ENCODE measurements at regions not wholly inside any gene's neighbourhood (a gene's known extent, or its start where the extent isn't known, plus 50 kb on each side); places are given as distances from the start of the nearest gene placed in this dataset.
"Not testable (repeated sequence)": the region's sequence is repeated elsewhere in the genome, so short reads cannot be mapped to it uniquely, and the experiment has no call there.

GRCh38 chr4:186999686-187000085 is 276.0 kb upstream of the FAT1 start:
- FAIRE-seq: no peak

DNA sequence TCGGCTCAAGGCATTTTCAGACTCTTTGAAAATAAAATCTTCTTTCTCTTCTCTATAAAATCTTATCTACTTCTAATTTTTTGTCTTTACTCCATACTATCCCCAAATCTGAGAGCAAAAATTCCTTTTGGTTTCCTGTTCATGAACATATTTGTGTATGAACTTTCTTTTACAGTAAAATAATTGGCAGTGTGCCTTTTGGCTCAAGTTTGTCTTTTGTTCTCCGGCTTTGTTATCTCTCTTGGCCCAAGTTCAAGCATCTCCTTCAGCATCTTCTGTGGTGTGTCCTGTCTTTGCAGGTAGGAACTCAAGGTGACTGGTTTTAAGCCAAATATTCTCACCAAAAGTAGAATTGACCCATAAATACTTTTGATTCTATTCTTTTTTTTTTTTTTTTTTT is 276.6 kb upstream of the FAT1 start:
- FAIRE-seq: no peak

DNA sequence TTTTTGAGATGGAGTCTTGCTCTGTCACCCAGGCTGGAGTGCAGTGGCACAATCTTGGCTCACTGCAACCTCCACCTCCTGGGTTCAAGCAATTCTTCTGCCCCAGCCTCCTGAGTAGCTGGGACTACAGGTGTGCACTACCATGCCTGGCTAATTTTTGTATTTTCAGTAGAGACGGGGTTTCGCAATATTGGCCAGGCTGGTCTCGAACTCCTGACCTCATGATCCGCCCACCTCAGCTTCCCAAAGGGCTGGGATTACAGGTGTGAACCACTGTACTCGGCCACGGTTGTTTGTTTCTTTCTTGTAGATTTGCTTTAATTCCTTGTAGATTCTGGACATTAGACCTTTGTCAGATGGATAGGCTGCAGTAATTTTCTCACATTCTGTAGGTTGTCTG is 278.5 kb upstream of the FAT1 start:
- FAIRE-seq: not testable (repeated sequence)

DNA sequence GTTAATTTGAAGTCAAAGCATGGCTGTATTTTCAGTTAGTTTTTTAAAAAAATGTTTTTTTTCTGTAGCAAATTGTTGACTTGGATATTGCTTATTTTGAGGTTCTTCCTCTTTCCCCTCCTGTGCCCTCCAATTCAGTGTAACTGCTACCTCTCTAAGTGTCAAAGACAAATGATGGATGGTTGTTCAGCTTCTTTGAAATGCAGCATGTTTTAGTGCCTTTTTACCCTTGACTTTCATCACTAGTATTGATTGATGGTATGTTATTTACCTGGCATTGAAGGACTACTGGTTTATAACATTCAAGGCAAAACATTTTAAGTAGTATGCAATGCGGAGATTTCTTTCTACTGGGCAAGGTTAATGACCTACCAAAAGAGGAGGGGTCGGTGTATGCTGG is 281.0 kb upstream of the FAT1 start:
- no peak for FAIRE-seq

GRCh38 chr4:187006189-187006618 is 282.5 kb upstream of the FAT1 start:
- FAIRE-seq: no peak

DNA sequence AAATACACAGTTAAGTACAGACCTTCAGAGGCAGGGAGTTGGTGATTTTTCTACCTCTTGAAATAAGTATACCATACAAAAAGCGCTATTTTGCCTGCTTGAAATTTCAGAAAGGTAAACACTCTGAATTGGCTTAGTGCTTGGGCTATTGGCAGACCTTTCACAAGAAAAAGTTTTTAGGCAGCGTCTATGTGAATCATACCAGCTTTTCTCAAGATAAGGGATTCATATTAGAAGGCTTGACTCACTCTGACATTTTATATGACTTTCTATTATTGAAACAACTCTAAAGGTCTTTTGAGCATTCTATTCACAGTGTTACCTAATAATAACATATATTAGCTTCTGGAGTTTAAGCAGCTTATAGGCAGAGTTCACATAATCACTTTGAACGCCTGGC is 286.4 kb upstream of the FAT1 start:
- FAIRE-seq: no peak

DNA sequence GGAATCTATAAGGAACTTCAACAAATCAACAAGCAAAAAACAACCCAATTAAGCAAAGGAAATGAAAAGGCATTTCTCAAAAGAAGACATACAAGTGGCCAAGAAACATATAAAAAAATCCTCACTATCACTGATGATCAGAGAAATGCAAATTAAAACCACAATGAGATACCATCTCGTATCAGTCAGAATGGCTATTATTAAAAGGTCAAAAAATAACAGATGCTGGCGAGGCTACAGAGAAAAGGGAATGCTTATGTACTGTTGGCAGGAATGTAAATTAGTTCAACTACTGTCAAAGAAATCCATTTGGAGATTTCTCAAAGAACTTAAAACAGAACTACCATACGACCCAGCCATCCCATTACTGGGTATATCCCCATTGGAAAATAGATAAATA is 292.4 kb upstream of the FAT1 start:
- no peak for FAIRE-seq

DNA sequence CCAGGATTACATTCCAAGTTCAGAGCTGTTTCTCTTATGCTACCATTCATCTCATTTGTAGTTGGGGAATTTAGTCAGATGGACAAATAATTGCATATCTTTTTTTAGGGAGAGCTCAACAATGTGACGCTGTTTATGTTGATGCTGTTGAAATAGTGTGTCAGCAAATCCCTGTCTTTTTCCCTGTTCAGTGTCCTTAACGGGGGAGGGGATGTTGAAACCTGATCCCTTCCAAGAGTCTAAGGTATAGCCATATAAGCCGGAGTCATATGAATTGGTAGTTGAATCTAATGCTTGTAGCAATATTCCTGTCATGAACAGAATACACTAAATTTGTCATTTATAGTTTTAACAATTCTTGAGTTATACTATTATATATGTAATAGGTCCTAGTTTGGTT is 293.5 kb upstream of the FAT1 start:
- FAIRE-seq: no peak

GRCh38 chr4:187019896-187020295 is 296.2 kb upstream of the FAT1 start:
- no peak for FAIRE-seq

DNA sequence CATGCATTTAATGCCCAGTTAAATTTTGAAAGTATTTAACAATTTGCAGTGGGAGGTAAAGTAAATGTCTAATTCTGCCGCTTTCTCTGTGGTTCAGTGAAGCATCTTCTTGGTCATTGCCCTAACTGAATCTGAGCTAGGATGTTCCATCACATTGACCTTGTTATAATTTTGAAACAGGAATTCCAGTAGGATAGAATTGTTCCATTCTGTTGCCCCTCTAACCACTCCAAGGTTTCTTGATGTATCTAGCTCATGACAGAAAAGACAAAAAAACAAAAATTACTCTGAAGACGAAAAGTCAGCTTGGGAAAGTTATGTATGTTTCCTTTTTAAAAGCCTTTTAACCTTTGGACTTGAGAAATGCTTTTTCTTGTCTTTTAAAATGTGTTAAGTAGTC is 297.0 kb upstream of the FAT1 start:
- FAIRE-seq: no peak

DNA sequence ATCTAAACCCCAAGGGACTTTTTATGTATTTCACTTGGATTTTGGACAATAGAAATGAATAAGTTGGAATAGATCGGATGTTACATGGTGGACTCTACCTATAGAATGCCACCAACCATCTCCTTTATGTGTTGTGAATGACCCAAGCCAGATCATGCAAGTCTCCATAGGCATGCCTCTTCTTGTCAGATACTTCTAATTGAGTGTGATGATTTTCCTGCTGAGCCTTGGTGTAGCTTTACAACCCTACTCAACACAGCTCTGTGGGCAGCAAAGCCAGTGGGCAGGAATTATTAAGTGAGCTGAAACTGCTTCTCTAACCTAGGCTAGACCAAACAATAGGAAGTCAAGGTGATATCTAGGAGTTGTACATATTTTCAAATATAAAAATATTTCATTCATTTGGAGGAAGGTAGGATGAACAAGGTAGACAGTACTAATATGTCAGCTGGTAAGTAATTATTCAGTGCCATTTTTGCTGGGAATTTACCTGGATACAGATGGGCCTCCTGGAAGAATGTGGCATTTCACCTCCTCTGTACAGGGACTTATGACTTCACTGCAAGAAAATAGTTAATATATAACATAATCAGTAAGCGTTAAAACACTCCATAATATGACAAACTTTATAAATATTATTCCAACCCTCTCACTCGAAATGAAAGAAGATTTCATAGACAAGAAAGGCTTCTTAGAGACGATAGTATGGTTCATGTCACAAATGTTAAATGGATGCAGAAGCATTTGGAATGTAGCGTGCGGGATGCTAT is 298.0 kb upstream of the FAT1 start:
- FAIRE-seq: no peak

DNA sequence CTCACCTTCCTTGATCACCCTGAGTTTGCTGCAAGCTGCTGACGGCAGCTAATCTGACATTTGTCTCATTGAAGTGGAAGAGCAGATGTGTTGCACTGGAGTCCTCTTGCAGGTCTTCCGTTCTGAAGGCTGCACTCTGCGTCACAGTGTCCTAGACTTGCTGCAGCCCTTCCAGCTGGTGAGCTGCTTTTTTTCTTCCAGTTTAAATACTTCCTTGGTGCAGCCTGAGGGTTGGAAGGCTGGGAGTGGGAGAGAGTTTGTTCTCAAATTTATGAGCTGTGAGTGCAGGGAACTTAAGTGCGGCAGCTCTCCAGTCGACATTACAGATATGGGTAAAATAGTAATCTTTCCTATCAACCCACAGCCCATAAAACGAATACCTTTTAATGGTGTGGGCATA is 303.6 kb upstream of the FAT1 start:
- FAIRE-seq: no peak

- no peak for FAIRE-seq
These were observed 318.6 kb upstream of the FAT1 start for GRCh38 chr4:187042251-187042650.

GRCh38 chr4:187046471-187046870 is 322.8 kb upstream of the FAT1 start:
- no peak for FAIRE-seq

- no peak for FAIRE-seq
These were observed 335.4 kb upstream of the FAT1 start for GRCh38 chr4:187059021-187059420.

DNA sequence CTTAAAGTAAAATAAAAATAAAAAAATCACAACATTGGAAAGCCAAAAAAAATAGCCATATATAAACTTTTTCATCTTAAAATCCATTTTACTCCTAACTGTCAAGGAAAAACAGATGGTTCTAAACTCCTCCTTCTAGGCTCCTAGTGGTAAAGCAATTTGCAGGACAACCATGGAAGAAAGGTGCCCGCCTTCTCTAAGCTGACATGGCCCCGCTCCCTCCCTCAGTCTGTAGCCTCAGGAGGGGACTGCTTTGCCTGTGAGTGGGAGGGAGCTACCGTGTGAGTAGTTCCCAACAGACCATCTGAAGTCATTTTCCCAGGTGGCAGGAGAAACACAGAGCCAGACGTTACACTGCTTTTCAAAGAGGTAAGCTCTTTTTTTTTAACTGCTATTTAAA is 336.2 kb upstream of the FAT1 start:
- no peak for FAIRE-seq

DNA sequence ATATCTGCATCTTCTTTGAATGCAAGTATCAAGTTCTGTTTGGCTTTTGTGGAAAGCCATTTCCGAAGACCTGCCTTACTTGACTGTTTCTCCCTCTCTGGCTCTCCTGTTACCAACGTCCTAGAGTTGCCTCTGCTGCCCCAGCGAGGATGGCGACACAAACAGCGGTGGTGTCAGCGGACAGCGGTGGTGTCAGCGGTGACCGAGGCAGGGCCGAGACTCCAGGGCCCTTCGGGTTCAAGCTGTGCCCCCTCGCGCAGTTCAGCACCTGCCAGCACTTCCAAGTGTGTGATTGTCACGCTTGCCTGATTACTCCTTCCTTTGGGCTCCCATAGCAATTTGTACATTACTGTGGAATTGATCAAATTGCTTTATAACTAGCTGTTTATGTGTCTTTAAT is 336.9 kb upstream of the FAT1 start:
- FAIRE-seq: no peak

DNA sequence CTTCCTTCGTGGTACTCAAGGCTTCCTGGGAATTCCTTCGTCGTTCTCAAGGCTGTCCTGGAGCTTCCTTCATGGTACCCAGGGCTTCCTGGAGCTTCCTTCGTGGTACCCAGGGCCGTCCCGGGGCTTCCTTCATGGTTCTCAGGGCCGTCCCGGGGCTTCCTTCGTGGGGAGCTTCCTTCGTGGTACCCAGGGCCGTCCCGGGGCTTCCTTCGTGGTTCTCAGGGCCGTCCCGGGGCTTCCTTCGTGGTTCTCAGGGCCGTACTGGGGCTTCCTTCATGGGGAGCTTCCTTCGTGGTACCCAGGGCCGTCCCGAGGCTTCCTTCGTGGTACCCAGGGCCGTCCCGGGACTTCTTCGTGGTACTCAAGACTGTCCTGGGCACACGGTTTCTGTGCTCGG is 339.6 kb upstream of the FAT1 start:
- FAIRE-seq: no peak

GRCh38 chr4:187064033-187064432 is 340.4 kb upstream of the FAT1 start:
- FAIRE-seq: no peak

GRCh38 chr4:187065396-187065795 is 341.7 kb upstream of the FAT1 start:
- FAIRE-seq: no peak

DNA sequence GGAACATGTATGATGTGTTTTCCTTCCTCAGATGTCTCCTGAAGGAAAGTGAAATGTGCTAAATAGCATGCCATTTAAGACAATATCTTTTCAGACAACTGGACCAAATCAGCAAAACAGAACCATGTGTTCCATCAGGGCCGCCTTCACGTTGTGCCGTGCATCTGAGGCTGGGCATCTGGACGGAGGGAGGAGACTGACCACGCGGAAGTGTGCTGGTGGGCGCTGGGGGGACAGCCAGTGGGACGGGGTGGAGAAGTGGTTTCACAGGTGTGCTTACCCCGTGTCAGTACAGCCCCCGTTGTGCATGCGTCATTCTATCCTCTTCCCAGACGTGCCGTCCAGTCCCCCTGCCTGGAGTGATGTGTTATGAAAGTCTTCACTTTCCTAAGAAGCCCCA is 342.1 kb upstream of the FAT1 start:
- no peak for FAIRE-seq

GRCh38 chr4:187069398-187069797 is 345.7 kb upstream of the FAT1 start:
- no peak for FAIRE-seq

- FAIRE-seq: no peak
These were observed 346.5 kb upstream of the FAT1 start for GRCh38 chr4:187070158-187070557.

GRCh38 chr4:187070740-187071139 is 347.1 kb upstream of the FAT1 start:
- FAIRE-seq: no peak

DNA sequence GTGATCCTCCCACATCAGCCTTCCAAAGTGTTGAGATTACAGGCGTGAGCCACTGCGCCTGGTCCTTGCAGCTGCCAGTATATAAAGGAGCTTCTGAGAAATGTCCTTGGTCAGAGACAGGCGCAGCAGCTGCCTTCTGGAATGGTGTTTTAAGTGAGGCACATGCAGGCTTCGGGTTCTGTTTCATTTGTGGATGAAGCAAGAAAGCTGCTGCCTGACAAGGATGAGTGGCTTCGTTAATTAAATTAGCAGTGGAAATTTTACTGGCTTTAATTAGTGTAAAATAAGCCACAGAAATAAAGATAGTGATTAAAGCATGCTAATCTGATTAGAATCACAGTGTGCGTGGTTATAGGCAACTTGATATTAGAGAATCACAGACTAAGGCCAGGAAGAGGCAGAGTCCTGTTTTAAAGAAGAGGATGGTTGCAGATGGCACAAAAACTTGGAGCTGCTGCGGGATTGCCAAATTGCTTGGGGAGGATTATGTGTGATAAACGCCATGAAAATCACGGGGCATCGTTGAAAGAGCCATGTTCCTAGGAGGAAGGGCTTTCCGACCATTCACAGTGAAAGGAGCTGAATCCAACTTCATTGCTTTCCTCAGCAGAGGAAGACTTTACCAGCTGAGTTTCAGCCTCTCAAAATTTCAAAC is 348.4 kb upstream of the FAT1 start:
- FAIRE-seq: no peak
